ENCODE measurements at regions not wholly inside any gene's neighbourhood (a gene's known extent, or its start where the extent isn't known, plus 50 kb on each side); places are given as distances from the start of the nearest gene placed in this dataset.
A peak's percentile ranks its signal among the peaks of the same experiment; 100 is the strongest.
"Not testable (repeated sequence)": the region's sequence is repeated elsewhere in the genome, so short reads cannot be mapped to it uniquely, and the experiment has no call there.

- DNase-seq = no peak
These were observed 64.0 kb downstream of the EBNA1BP2 start for GRCh38 chr1:43108080-43108479.

- no peak for DNase-seq
These were observed 64.4 kb downstream of the EBNA1BP2 start for GRCh38 chr1:43107664-43108063.

- DNase-seq = no peak
These were observed 67.9 kb downstream of the EBNA1BP2 start for GRCh38 chr1:43104027-43104763.

- no peak for DNase-seq
These were observed 71.0 kb downstream of the EBNA1BP2 start for GRCh38 chr1:43101061-43101460.

GRCh38 chr1:43098200-43098599, 73.9 kb downstream of the EBNA1BP2 start:
- no peak for DNase-seq

GRCh38 chr1:43096528-43096927, 75.6 kb downstream of the EBNA1BP2 start:
- DNase-seq = not testable (repeated sequence)

- not testable (repeated sequence) for DNase-seq
These were observed 81.3 kb downstream of the EBNA1BP2 start for GRCh38 chr1:43090812-43091211.

GRCh38 chr1:43090157-43090556, 81.9 kb downstream of the EBNA1BP2 start:
- not testable (repeated sequence) for DNase-seq

- no peak for DNase-seq
These were observed 88.7 kb downstream of the EBNA1BP2 start for GRCh38 chr1:43083375-43083891.

GRCh38 chr1:43082740-43083139, 89.3 kb downstream of the EBNA1BP2 start:
- DNase-seq = no peak

GRCh38 chr1:43077273-43077672, 94.8 kb downstream of the EBNA1BP2 start:
- DNase-seq = no peak

GRCh38 chr1:43074709-43075108, 97.4 kb downstream of the EBNA1BP2 start:
- no peak for DNase-seq

GRCh38 chr1:43074244-43074643, 97.8 kb downstream of the EBNA1BP2 start:
- DNase-seq = no peak

- peak; percentile 81 to 90 (median 82) for DNase-seq
These were observed 98.4 kb downstream of the EBNA1BP2 start for GRCh38 chr1:43073490-43074230.

GRCh38 chr1:43072314-43072713, 99.8 kb downstream of the EBNA1BP2 start:
- DNase-seq = no peak

GRCh38 chr1:43071241-43071640, 100.8 kb downstream of the EBNA1BP2 start:
- no peak for DNase-seq

GRCh38 chr1:43069461-43070050, 102.5 kb downstream of the EBNA1BP2 start:
- DNase-seq = no peak

GRCh38 chr1:43068911-43069310, 103.2 kb downstream of the EBNA1BP2 start:
- no peak for DNase-seq

GRCh38 chr1:43067977-43068751, 103.9 kb downstream of the EBNA1BP2 start:
- DNase-seq = peak in 3 of 4 experiments; percentile 5 to 33 (median 30)

GRCh38 chr1:43067233-43067745, 104.8 kb downstream of the EBNA1BP2 start:
- DNase-seq = no peak

- no peak for DNase-seq
These were observed 105.5 kb downstream of the EBNA1BP2 start for GRCh38 chr1:43066578-43066977.

All from suppressor macrophage (primary cell).